Activated T-helper 2 cell treated with anti-CD3 and anti-CD28 coated beads, Interferon-gamma antibody, Interleukin-2, Interleukin-4, amounts not matched to agents 10 μg/mL and 5 μg/mL and 100 μg/mL, durations not matched to agents 14 hours and 24 hours and 36 hours (primary cell): ENCODE measurements at regions not wholly inside any gene's neighbourhood (a gene's known extent, or its start where the extent isn't known, plus 50 kb on each side); places are given as distances from the start of the nearest gene placed in this dataset.

Source experiments
- DNase-seq: peaks from one replicate; pipeline ENCODE4 v3.0.0; 2021; ENCODE audit warnings: low spot score
- H3K27ac Mint-ChIP-seq: one replicate; pipeline ENCODE4 v1.8.0; 2021; ENCODE audit warnings: mixed read lengths
- H3K27me3 Mint-ChIP-seq: one replicate; pipeline ENCODE4 v1.8.0; 2021; ENCODE audit warnings: low read depth, mixed read lengths
- H3K36me3 Mint-ChIP-seq: one replicate; pipeline ENCODE4 v1.8.0; 2021; ENCODE audit warnings: low read depth, mixed read lengths
- H3K4me1 Mint-ChIP-seq: one replicate; pipeline ENCODE4 v1.8.0; 2021; ENCODE audit warnings: low read depth, mixed read lengths
- H3K4me3 Mint-ChIP-seq: one replicate; pipeline ENCODE4 v1.8.0; 2021; ENCODE audit warnings: low read depth, mild to moderate bottlenecking, moderate library complexity, mixed read lengths
- H3K9me3 Mint-ChIP-seq: one replicate; pipeline ENCODE4 v1.8.0; 2021; ENCODE audit warnings: mixed read lengths
- intact Hi-C: fragments of 100-400 bp; cut with micrococcal nuclease; formaldehyde crosslinking; loops from one replicate; pipeline ENCODE4 v1.15.1; 2023

- Mint-ChIP-seq H3K4me1 (no peaks in the 10 kb centered on the region), H3K27ac (no peak overlapping the region), H3K27me3 (peaks cover 3% of the 10 kb centered on the region), H3K36me3 (no peaks in the 10 kb centered on the region), H3K9me3 (no peaks in the 10 kb centered on the region), H3K4me3 (no peak overlapping the region)
- DNase-seq: no peak
- intact Hi-C loops: no loop called here
Measured at GRCh38 chr5:135705941-135706466, 127.2 kb upstream of the CXCL14 start.

GRCh38 chr5:135705141-135705631 lies 126.4 kb upstream of the CXCL14 start:
- H3K9me3 Mint-ChIP-seq: no peaks in the 10 kb centered on the region
- H3K36me3 Mint-ChIP-seq: no peaks in the 10 kb centered on the region
- no peaks in the 10 kb centered on the region for H3K27me3 Mint-ChIP-seq
- no peaks in the 10 kb centered on the region for H3K4me1 Mint-ChIP-seq
- H3K4me3 Mint-ChIP-seq: no peak overlapping the region
- no peak overlapping the region for H3K27ac Mint-ChIP-seq
- DNase-seq: no peak
- intact Hi-C loops: no loop called here

- intact Hi-C loops: no loop called here
- DNase-seq: no peak
- H3K27ac Mint-ChIP-seq: no peak overlapping the region
- no peaks in the 10 kb centered on the region for H3K9me3 Mint-ChIP-seq
- H3K4me1 Mint-ChIP-seq: no peaks in the 10 kb centered on the region
- H3K27me3 Mint-ChIP-seq: no peaks in the 10 kb centered on the region
- no peaks in the 10 kb centered on the region for H3K36me3 Mint-ChIP-seq
- no peak overlapping the region for H3K4me3 Mint-ChIP-seq
Measured at GRCh38 chr5:135704616-135705015, 125.8 kb upstream of the CXCL14 start.

- intact Hi-C loops: no loop called here
- Mint-ChIP-seq H3K27ac (no peak overlapping the region), H3K27me3 (no peaks in the 10 kb centered on the region), H3K4me3 (no peak overlapping the region), H3K36me3 (no peaks in the 10 kb centered on the region), H3K4me1 (no peaks in the 10 kb centered on the region), H3K9me3 (no peaks in the 10 kb centered on the region)
- DNase-seq: no peak
Measured at GRCh38 chr5:135703016-135703550, 124.3 kb upstream of the CXCL14 start.

GRCh38 chr5:135702191-135702590 lies 123.4 kb upstream of the CXCL14 start:
- H3K36me3 Mint-ChIP-seq: no peaks in the 10 kb centered on the region
- intact Hi-C loops: no loop called here
- no peak overlapping the region for H3K27ac Mint-ChIP-seq
- no peaks in the 10 kb centered on the region for H3K27me3 Mint-ChIP-seq
- no peak overlapping the region for H3K4me3 Mint-ChIP-seq
- H3K9me3 Mint-ChIP-seq: no peaks in the 10 kb centered on the region
- no peaks in the 10 kb centered on the region for H3K4me1 Mint-ChIP-seq
- DNase-seq: no peak

GRCh38 chr5:135700731-135701130 lies 121.9 kb upstream of the CXCL14 start:
- no peaks in the 10 kb centered on the region for H3K27me3 Mint-ChIP-seq
- H3K4me3 Mint-ChIP-seq: no peak overlapping the region
- no peaks in the 10 kb centered on the region for H3K36me3 Mint-ChIP-seq
- intact Hi-C loops: no loop called here
- H3K9me3 Mint-ChIP-seq: no peaks in the 10 kb centered on the region
- no peak for DNase-seq
- H3K4me1 Mint-ChIP-seq: no peaks in the 10 kb centered on the region
- H3K27ac Mint-ChIP-seq: no peak overlapping the region

- Mint-ChIP-seq H3K27me3 (no peaks in the 10 kb centered on the region), H3K27ac (no peak overlapping the region), H3K9me3 (no peaks in the 10 kb centered on the region), H3K36me3 (no peaks in the 10 kb centered on the region), H3K4me1 (no peaks in the 10 kb centered on the region), H3K4me3 (no peak overlapping the region)
- intact Hi-C loops: no loop called here
- no peak for DNase-seq
Measured at GRCh38 chr5:135697959-135698345, 119.2 kb upstream of the CXCL14 start.

- H3K4me1 Mint-ChIP-seq: no peaks in the 10 kb centered on the region
- H3K27me3 Mint-ChIP-seq: no peaks in the 10 kb centered on the region
- H3K36me3 Mint-ChIP-seq: no peaks in the 10 kb centered on the region
- H3K4me3 Mint-ChIP-seq: no peak overlapping the region
- intact Hi-C loops: no loop called here
- H3K27ac Mint-ChIP-seq: no peak overlapping the region
- DNase-seq: no peak
- no peaks in the 10 kb centered on the region for H3K9me3 Mint-ChIP-seq
Measured at GRCh38 chr5:135697251-135697958, 118.6 kb upstream of the CXCL14 start.

- intact Hi-C loops: no loop called here
- Mint-ChIP-seq H3K4me1 (no peaks in the 10 kb centered on the region), H3K27ac (no peak overlapping the region), H3K9me3 (no peaks in the 10 kb centered on the region), H3K4me3 (no peak overlapping the region), H3K36me3 (no peaks in the 10 kb centered on the region), H3K27me3 (no peaks in the 10 kb centered on the region)
- DNase-seq: no peak
Measured at GRCh38 chr5:135696317-135696716, 117.5 kb upstream of the CXCL14 start.

GRCh38 chr5:135695656-135696313 lies 117.0 kb upstream of the CXCL14 start:
- Mint-ChIP-seq H3K27me3 (peaks cover 2% of the 10 kb centered on the region), H3K27ac (no peak overlapping the region), H3K36me3 (no peaks in the 10 kb centered on the region), H3K9me3 (no peaks in the 10 kb centered on the region), H3K4me1 (no peaks in the 10 kb centered on the region), H3K4me3 (no peak overlapping the region)
- DNase-seq: no peak
- intact Hi-C loops: no loop called here

- Mint-ChIP-seq H3K27ac (no peak overlapping the region), H3K4me3 (no peak overlapping the region), H3K9me3 (no peaks in the 10 kb centered on the region), H3K36me3 (no peaks in the 10 kb centered on the region), H3K27me3 (peaks cover 2% of the 10 kb centered on the region), H3K4me1 (no peaks in the 10 kb centered on the region)
- no peak for DNase-seq
- intact Hi-C loops: no loop called here
Measured at GRCh38 chr5:135694906-135695305, 116.1 kb upstream of the CXCL14 start.

GRCh38 chr5:135694012-135694411 lies 115.2 kb upstream of the CXCL14 start:
- no peak for DNase-seq
- Mint-ChIP-seq H3K27me3 (peaks cover 2% of the 10 kb centered on the region), H3K27ac (no peak overlapping the region), H3K4me3 (no peak overlapping the region), H3K36me3 (no peaks in the 10 kb centered on the region), H3K9me3 (no peaks in the 10 kb centered on the region), H3K4me1 (no peaks in the 10 kb centered on the region)
- intact Hi-C loops: no loop called here

- Mint-ChIP-seq H3K9me3 (no peaks in the 10 kb centered on the region), H3K4me1 (no peaks in the 10 kb centered on the region), H3K27ac (no peak overlapping the region), H3K27me3 (peaks cover 2% of the 10 kb centered on the region), H3K36me3 (no peaks in the 10 kb centered on the region), H3K4me3 (no peak overlapping the region)
- no peak for DNase-seq
- intact Hi-C loops: no loop called here
Measured at GRCh38 chr5:135693371-135693955, 114.7 kb upstream of the CXCL14 start.
